GM23338 (cell line): ENCODE measurements at regions not wholly inside any gene's neighbourhood (a gene's known extent, or its start where the extent isn't known, plus 50 kb on each side); places are given as distances from the start of the nearest gene placed in this dataset.

Source experiments
- CREB1 ChIP-seq: fragments of 250-450 bp; sonication (Bioruptor Pico); IDR thresholded peaks from 2 replicates; pipeline ENCODE4 v1.5.0; 2020; ENCODE audit warnings: low read depth, mild to moderate bottlenecking, moderate library complexity
- CTCF ChIP-seq, 2 experiments: fragments of 200-600 bp in 1 of 2; sonication (generic) in 1 of 2; conservative IDR thresholded peaks; 2 replicates each; pipeline versions ENCODE4 v1.5.1 to v1.6.1; 2016 to 2017; ENCODE audit warnings: antibody characterized with exemption in 2 of 2, low read depth in 2 of 2, mild to moderate bottlenecking in 2 of 2, moderate library complexity in 1 of 2
- EZH2 ChIP-seq: fragments of 200-600 bp; sonication (generic); IDR thresholded peaks from one replicate; pipeline ENCODE4 v1.8.0; 2017; ENCODE audit warnings: antibody characterized with exemption, mild to moderate bottlenecking, low read depth; ENCODE audit not compliant: unreplicated experiment
- EZH2phosphoT487 ChIP-seq: fragments of 200-600 bp; sonication (generic); IDR thresholded peaks from one replicate; pipeline ENCODE4 v1.8.1; 2018; ENCODE audit warnings: antibody characterized with exemption; ENCODE audit not compliant: unreplicated experiment
- NANOG ChIP-seq: IDR thresholded peaks from 2 replicates; pipeline ENCODE4 v1.6.1; 2016; ENCODE audit warnings: antibody characterized with exemption, borderline replicate concordance
- POLR2AphosphoS5 ChIP-seq: IDR thresholded peaks from 2 replicates; pipeline ENCODE4 v1.6.1; 2016; ENCODE audit warnings: antibody characterized with exemption, low read depth
- REST ChIP-seq: IDR thresholded peaks from one replicate; pipeline ENCODE4 v1.6.1; 2018; ENCODE audit warnings: antibody characterized with exemption; ENCODE audit not compliant: unreplicated experiment
- ZNF114 ChIP-seq: fragments of 250-450 bp; sonication (Bioruptor Pico); IDR thresholded peaks from 2 replicates; pipeline ENCODE4 v1.5.0; 2020; ENCODE audit warnings: mild to moderate bottlenecking, moderate library complexity
- ZNF331 ChIP-seq: fragments of 250-450 bp; sonication (Bioruptor Pico); IDR thresholded peaks from 2 replicates; pipeline ENCODE4 v1.5.0; 2020; ENCODE audit warnings: low read depth, mild to moderate bottlenecking, moderate library complexity

GRCh38 chr18:52136532-52136931 lies 203.5 kb upstream of the DCC start:
- TF ChIP-seq CTCF (conservative IDR thresholded peaks at IDR 0.05; ENCODE audit: low read depth in 2 of 2) = no peak
- no peak for TF ChIP-seq POLR2AphosphoS5
- TF ChIP-seq REST = no peak
- TF ChIP-seq EZH2 = no peak
- no peak for TF ChIP-seq CREB1 (CRISPR knock-in tag)
- no peak for TF ChIP-seq EZH2phosphoT487
- TF ChIP-seq ZNF331 (CRISPR knock-in tag) = no peak
- TF ChIP-seq NANOG = no peak
- no peak for TF ChIP-seq ZNF114 (CRISPR knock-in tag)
